H1 (cell line): ENCODE measurements at regions not wholly inside any gene's neighbourhood (a gene's known extent, or its start where the extent isn't known, plus 50 kb on each side); places are given as distances from the start of the nearest gene placed in this dataset.

Experiments used
- CTCF ChIA-PET: fragments of 300-600 bp; sonication (Branson Sonifier 250); formaldehyde crosslinking; loops from one replicate; lab custom pipeline; 2021; ENCODE audit not compliant: partially characterized antibody; lab: Charles Lee
- POLR2A ChIA-PET: fragments of 300-600 bp; sonication (Branson Sonifier 250); formaldehyde crosslinking; loops from one replicate; lab custom pipeline; 2021; ENCODE audit warnings: inconsistent platforms; ENCODE audit not compliant: partially characterized antibody; lab: Charles Lee
- DNase-seq, 2 experiments: peaks; one replicate each; pipeline versions ENCODE4 v3.0.0 to v3.0.0-alpha.2; 2010 to 2022; ENCODE audit warnings: low spot score in 2 of 2, low read depth in 1 of 2, mixed read lengths in 1 of 2
- FAIRE-seq: peaks from 2 replicates; lab custom pipeline; 2011; peaks lifted over from hg19 to GRCh38; lab: Jason Lieb, UNC
- H2AFZ ChIP-seq: 2 replicates; pipeline ENCODE4 v1.8.1; 2012; ENCODE audit warnings: low read length, inconsistent platforms
- H2AK5ac ChIP-seq: 2 replicates; pipeline ENCODE4 v1.6.1; 2013; ENCODE audit warnings: low read depth, low read length
- H2BK120ac ChIP-seq: replicated peaks from 2 replicates; pipeline ENCODE3; 2013; ENCODE audit warnings: low read depth, low read length, inconsistent platforms
- H2BK12ac ChIP-seq: 2 replicates; pipeline ENCODE4 v1.6.1; 2013; ENCODE audit warnings: low read depth, low read length
- H2BK15ac ChIP-seq: 2 replicates; pipeline ENCODE4 v1.6.1; 2013; ENCODE audit warnings: low read length
- H2BK20ac ChIP-seq: 2 replicates; pipeline ENCODE4 v1.6.1; 2013; ENCODE audit warnings: low read length
- H2BK5ac ChIP-seq: 2 replicates; pipeline ENCODE4 v1.6.1; 2013; ENCODE audit warnings: low read depth, low read length
- H3K14ac ChIP-seq: 2 replicates; pipeline ENCODE4 v1.6.1; 2013; ENCODE audit warnings: inconsistent platforms; ENCODE audit not compliant: insufficient read length
- H3K18ac ChIP-seq: 2 replicates; pipeline ENCODE4 v1.6.1; 2013; ENCODE audit warnings: low read length; ENCODE audit errors: extremely low read depth
- H3K23ac ChIP-seq: 2 replicates; pipeline ENCODE4 v1.6.1; 2013; ENCODE audit warnings: inconsistent platforms; ENCODE audit not compliant: insufficient read length
- H3K23me2 ChIP-seq: 2 replicates; pipeline ENCODE4 v1.6.1; 2013; ENCODE audit warnings: low read depth, low read length
- H3K27ac ChIP-seq: 2 replicates; pipeline ENCODE4 v1.6.1; 2011; ENCODE audit warnings: low read depth, low read length, inconsistent platforms
- H3K27me3 ChIP-seq, 4 experiments: replicated peaks in 1 of 4; 1 replicate in 1 of 4; 2 replicates in 3 of 4; pipeline versions ENCODE4 v1.6.1 to v1.8.1; 2011 to 2013; ENCODE audit warnings: low read length in 3 of 4, mild to moderate bottlenecking in 3 of 4, inconsistent platforms in 2 of 4, mixed read lengths in 2 of 4, moderate library complexity in 1 of 4; ENCODE audit not compliant: control insufficient read depth in 3 of 4, insufficient read depth in 3 of 4; ENCODE audit errors: extremely low read depth in 1 of 4
- H3K36me3 ChIP-seq, 4 experiments: 2 replicates each; pipeline versions ENCODE4 v1.6.1 to v1.8.1; 2011 to 2013; ENCODE audit warnings: mild to moderate bottlenecking in 4 of 4, low read length in 3 of 4, moderate library complexity in 2 of 4, control low read depth in 1 of 4, inconsistent platforms in 1 of 4; ENCODE audit not compliant: insufficient read depth in 4 of 4, control insufficient read depth in 2 of 4
- H3K4ac ChIP-seq: replicated peaks from 2 replicates; pipeline ENCODE3; 2013; ENCODE audit warnings: low read length, low read depth, mixed read lengths, inconsistent platforms; ENCODE audit not compliant: insufficient read length
- H3K4me1 ChIP-seq, 4 experiments: replicated peaks in 1 of 4; 1 replicate in 1 of 4; 2 replicates in 3 of 4; pipeline versions ENCODE4 v1.6.1 to v1.8.1; 2011 to 2013; ENCODE audit warnings: low read length in 3 of 4, inconsistent platforms in 2 of 4, mixed read lengths in 1 of 4; ENCODE audit not compliant: insufficient read depth in 4 of 4, control insufficient read depth in 3 of 4
- H3K4me2 ChIP-seq, 2 experiments: 2 replicates each; pipeline versions ENCODE4 v1.6.1 to v1.8.1; 2011 to 2013; ENCODE audit warnings: low read depth in 2 of 2, low read length in 2 of 2, control low read depth in 1 of 2, inconsistent platforms in 1 of 2, mild to moderate bottlenecking in 1 of 2; ENCODE audit not compliant: insufficient read depth in 1 of 2
- H3K4me3 ChIP-seq, 4 experiments: fragments of 200-600, 300-600 bp in 1 of 4; sonication (generic), shearing (Covaris generic), sonication (Bioruptor Twin) in 1 of 4; 2 replicates each; pipeline versions ENCODE4 v1.5.1 to v1.8.1; 2011 to 2016; ENCODE audit warnings: low read length in 4 of 4, low read depth in 3 of 4, control low read depth in 2 of 4, inconsistent platforms in 2 of 4, mild to moderate bottlenecking in 2 of 4, mixed read lengths in 1 of 4, moderate library complexity in 1 of 4; ENCODE audit not compliant: insufficient read depth in 2 of 4; ENCODE audit errors: extremely low read depth in 1 of 4
- H3K56ac ChIP-seq: replicated peaks from 2 replicates; pipeline ENCODE3; 2013; ENCODE audit warnings: low read depth, mild to moderate bottlenecking, mixed read lengths, low read length, inconsistent platforms; ENCODE audit not compliant: insufficient read length
- H3K79me1 ChIP-seq: 2 replicates; pipeline ENCODE4 v1.6.1; 2013; ENCODE audit warnings: low read depth, low read length, control low read depth
- H3K79me2 ChIP-seq, 2 experiments: 2 replicates each; pipeline versions ENCODE4 v1.6.1 to v1.8.1; 2012 to 2013; ENCODE audit warnings: low read length in 2 of 2, mild to moderate bottlenecking in 2 of 2, inconsistent platforms in 1 of 2; ENCODE audit not compliant: insufficient read depth in 2 of 2, control insufficient read depth in 1 of 2
- H3K9ac ChIP-seq, 4 experiments: replicated peaks in 1 of 4; 1 replicate in 1 of 4; 2 replicates in 3 of 4; pipeline versions ENCODE4 v1.6.1 to v1.8.1; 2011 to 2013; ENCODE audit warnings: low read depth in 3 of 4, low read length in 3 of 4, control low read depth in 2 of 4, mild to moderate bottlenecking in 2 of 4, moderate library complexity in 2 of 4, inconsistent platforms in 1 of 4; ENCODE audit errors: extremely low read depth in 1 of 4
- H3K9me3 ChIP-seq, 2 experiments: 2 replicates each; pipeline versions ENCODE4 v1.6.1 to v1.8.1; 2012 to 2013; ENCODE audit warnings: mild to moderate bottlenecking in 2 of 2, moderate library complexity in 2 of 2, control low read depth in 1 of 2, inconsistent platforms in 1 of 2, low read depth in 1 of 2, low read length in 1 of 2, mixed read lengths in 1 of 2; ENCODE audit not compliant: insufficient read depth in 2 of 2
- H4K20me1 ChIP-seq, 2 experiments: replicated peaks in 1 of 2; 2 replicates each; pipeline versions ENCODE3 to v1.8.1; 2011 to 2013; ENCODE audit warnings: inconsistent platforms in 2 of 2, low read length in 2 of 2, mild to moderate bottlenecking in 1 of 2; ENCODE audit not compliant: insufficient read depth in 2 of 2, control insufficient read depth in 1 of 2
- H4K5ac ChIP-seq: 2 replicates; pipeline ENCODE4 v1.6.1; 2013; ENCODE audit warnings: low read length, low read depth, mixed read lengths, inconsistent platforms; ENCODE audit not compliant: insufficient read length
- H4K8ac ChIP-seq: 2 replicates; pipeline ENCODE4 v1.8.0; 2013; ENCODE audit warnings: mild to moderate bottlenecking, moderate library complexity, low read length, inconsistent platforms; ENCODE audit not compliant: insufficient read depth; ENCODE audit errors: extremely low read depth
- H4K91ac ChIP-seq: replicated peaks from 2 replicates; pipeline ENCODE3; 2013; ENCODE audit warnings: low read length, mixed read lengths, inconsistent platforms; ENCODE audit not compliant: insufficient read length
- CBX5 ChIP-seq: fragments of 300-800, 300-1000 bp; sonication (generic); IDR thresholded peaks from 2 replicates; pipeline ENCODE4 v1.7.1; 2016; ENCODE audit warnings: antibody characterized with exemption, low read length, low read depth
- CBX8 ChIP-seq: fragments of 300-800, 300-1000 bp; sonication (generic); IDR thresholded peaks from 2 replicates; pipeline ENCODE4 v1.7.1; 2016; ENCODE audit warnings: low read depth, low read length, borderline replicate concordance
- CHD1 ChIP-seq: IDR thresholded peaks from 2 replicates; pipeline ENCODE4 v1.6.1; 2012; ENCODE audit warnings: low read depth, low read length, improper control_type of control experiment
- CHD2 ChIP-seq: IDR thresholded peaks from 2 replicates; pipeline ENCODE4 v1.6.1; 2012; ENCODE audit warnings: low read length, improper control_type of control experiment
- CREB1 ChIP-seq: IDR thresholded peaks from 2 replicates; pipeline ENCODE4 v1.6.1; 2012; ENCODE audit warnings: inconsistent platforms
- CTBP2 ChIP-seq: IDR thresholded peaks from 2 replicates; pipeline ENCODE4 v1.7.0; 2011; ENCODE audit warnings: borderline replicate concordance, mild to moderate bottlenecking, moderate library complexity, mixed read lengths, low read length; ENCODE audit not compliant: insufficient read depth, insufficient read length
- EGR1 ChIP-seq: IDR thresholded peaks from 2 replicates; pipeline ENCODE4 v1.6.1; 2011; ENCODE audit warnings: low read depth, low read length, borderline replicate concordance
- EP300 ChIP-seq, 2 experiments: IDR thresholded peaks; 1 replicate in 1 of 2; 2 replicates in 1 of 2; pipeline ENCODE4 v1.6.1; 2011 to 2012; ENCODE audit warnings: low read depth in 2 of 2, low read length in 2 of 2, mild to moderate bottlenecking in 2 of 2, borderline replicate concordance in 1 of 2, inconsistent platforms in 1 of 2, moderate library complexity in 1 of 2
- EZH2 ChIP-seq: fragments of 200-600 bp; sonication (generic); IDR thresholded peaks from 2 replicates; pipeline ENCODE4 v1.7.1; 2012; ENCODE audit warnings: low read depth, mild to moderate bottlenecking, moderate library complexity, low read length, inconsistent platforms; ENCODE audit not compliant: severe bottlenecking
- JUND ChIP-seq: IDR thresholded peaks from 2 replicates; pipeline ENCODE4 v1.6.1; 2011; ENCODE audit warnings: mild to moderate bottlenecking, improper control_type of control experiment, low read length
- KDM1A ChIP-seq: fragments of 200-600, 300-600 bp; sonication (generic); IDR thresholded peaks from 2 replicates; pipeline ENCODE4 v1.7.1; 2016; ENCODE audit warnings: mild to moderate bottlenecking, low read length, borderline replicate concordance
- KDM5A ChIP-seq: fragments of 200-600 bp; IDR thresholded peaks from 2 replicates; pipeline ENCODE4 v1.7.1; 2012; ENCODE audit warnings: mild to moderate bottlenecking, low read length, inconsistent platforms, mixed read lengths
- RAD21 ChIP-seq, 2 experiments: IDR thresholded peaks in 1 of 2; conservative IDR thresholded peaks in 1 of 2; 2 replicates each; pipeline ENCODE4 v1.6.1; 2011; ENCODE audit warnings: low read depth in 2 of 2, low read length in 2 of 2, improper control_type of control experiment in 1 of 2, inconsistent platforms in 1 of 2, mild to moderate bottlenecking in 1 of 2, moderate library complexity in 1 of 2
- RBBP5 ChIP-seq: IDR thresholded peaks from 2 replicates; pipeline ENCODE4 v1.7.1; 2012; ENCODE audit warnings: low read depth, mild to moderate bottlenecking, inconsistent platforms, low read length, moderate library complexity, borderline replicate concordance
- TAF7 ChIP-seq: optimal IDR thresholded peaks from 2 replicates; pipeline ENCODE3; 2011; ENCODE audit warnings: low read depth, mild to moderate bottlenecking, inconsistent platforms, low read length, moderate library complexity, borderline replicate concordance
- WGBS, 2 experiments: shearing (Covaris generic) in 1 of 2; methylation state at CpG; one replicate each; pipeline versions ENCODE4 v1.1.6 to v1.1.7; 2013 to 2015; ENCODE audit warnings: low lambda C conversion rate in 2 of 2, mixed read lengths in 2 of 2, inconsistent platforms in 1 of 2, low coverage in 1 of 2, missing lambda C conversion rate in 1 of 2; ENCODE audit not compliant: insufficient replicate concordance in 2 of 2, insufficient coverage in 1 of 2, insufficient read length in 1 of 2; ENCODE audit errors: extremely low coverage in 1 of 2, missing lambda C conversion rate in 1 of 2; 5-methylcytosine and 5-hydroxymethylcytosine counted together

GRCh38 chr1:87972811-87973210 is 644.1 kb downstream of the LMO4 start:
- H3K9me3 ChIP-seq: no peaks in the 10 kb centered on the region
- H3K9ac ChIP-seq: no peak overlapping the region
- no peak overlapping the region for H3K4me3 ChIP-seq
- H3K79me1 ChIP-seq: no peaks in the 10 kb centered on the region
- no peak overlapping the region for H2BK12ac ChIP-seq
- WGBS, 2 experiments: 97% methylated on average over 3 of the region's 3 CpGs; no CpG with 5 or more reads in 1 of the 2 experiments
- no peak overlapping the region for H2BK120ac ChIP-seq
- H3K27me3 ChIP-seq: no peaks in the 10 kb centered on the region
- no peak overlapping the region for H2BK5ac ChIP-seq
- no peak overlapping the region for H3K27ac ChIP-seq
- ChIA-PET CTCF (interaction anchor here (1.2 to 3.7 kb wide), 5 partner anchors 15 to 107 kb away, joined by 3 to 15 read pairs (median 8); no protein-coding TSS in a partner anchor), POLR2A (no interaction called here)
- H2AK5ac ChIP-seq: no peak overlapping the region
- no peak overlapping the region for H2BK15ac ChIP-seq
- DNase-seq: no peak
- H2AFZ ChIP-seq: no peak overlapping the region
- no peak overlapping the region for H2BK20ac ChIP-seq
- no peak overlapping the region for H4K91ac ChIP-seq
- H3K4me1 ChIP-seq: peaks cover 4 to 11% (median 10%) of the 10 kb centered on the region in 4 experiments; a peak in 6 of 7 replicates
- H3K14ac ChIP-seq: no peak overlapping the region
- no peak overlapping the region for H3K4me2 ChIP-seq
- no peaks in the 10 kb centered on the region for H4K20me1 ChIP-seq
- H3K4ac ChIP-seq: no peak overlapping the region
- H4K5ac ChIP-seq: no peak overlapping the region
- no peak overlapping the region for H4K8ac ChIP-seq
- H3K18ac ChIP-seq: no peak overlapping the region
- H3K56ac ChIP-seq: no peak overlapping the region
- no peaks in the 10 kb centered on the region for H3K36me3 ChIP-seq
- no peak for FAIRE-seq
- no peak overlapping the region for H3K23ac ChIP-seq
- no peaks in the 10 kb centered on the region for H3K79me2 ChIP-seq
- H3K23me2 ChIP-seq: no peaks in the 10 kb centered on the region
- TF ChIP-seq RBBP5 (no peak), CBX5 (no peak), RAD21 (IDR thresholded peaks at IDR 0.05 in 1 of 2, conservative IDR thresholded peaks at IDR 0.05 in 1 of 2; ENCODE audit: low read depth in 2 of 2, low read length in 2 of 2) (no peak), CREB1 (no peak), EGR1 (no peak), CHD1 (no peak), CHD2 (no peak), EP300 (IDR thresholded peaks at IDR 0.05; ENCODE audit: borderline replicate concordance in 1 of 2, low read depth in 2 of 2, low read length in 2 of 2) (no peak), JUND (no peak), KDM5A (no peak), EZH2 (no peak), TAF7 (no peak), CBX8 (no peak), KDM1A (no peak), CTBP2 (no peak)
